Liver (tissue), 3 donors: ENCODE measurements at regions not wholly inside any gene's neighbourhood (a gene's known extent, or its start where the extent isn't known, plus 50 kb on each side); places are given as distances from the start of the nearest gene placed in this dataset.

Source experiments
- EGR1 ChIP-seq, 2 donors: IDR thresholded peaks; 2 replicates each; pipeline ENCODE4 v1.6.1; 2016 to 2018; ENCODE audit warnings: antibody characterized with exemption in 2 of 2, low read depth in 2 of 2
- FOXA2 ChIP-seq: IDR thresholded peaks from 2 replicates; pipeline ENCODE4 v1.6.1; 2016; ENCODE audit warnings: antibody characterized with exemption
- GABPA ChIP-seq, 2 donors: IDR thresholded peaks in 1 of 2; conservative IDR thresholded peaks in 1 of 2; 2 replicates each; pipeline ENCODE4 v1.6.1; 2016; ENCODE audit warnings: antibody characterized with exemption in 2 of 2, mild to moderate bottlenecking in 1 of 2, moderate library complexity in 1 of 2
- JUND ChIP-seq, 2 donors: IDR thresholded peaks; 2 replicates each; pipeline ENCODE4 v1.6.1; 2016; ENCODE audit warnings: antibody characterized with exemption in 2 of 2
- MAX ChIP-seq: IDR thresholded peaks from 2 replicates; pipeline ENCODE4 v1.6.1; 2016; ENCODE audit warnings: antibody characterized with exemption
- SP1 ChIP-seq: IDR thresholded peaks from 2 replicates; pipeline ENCODE4 v1.6.1; 2018; ENCODE audit warnings: antibody characterized with exemption, mild to moderate bottlenecking
- TAF1 ChIP-seq: conservative IDR thresholded peaks from 2 replicates; pipeline ENCODE4 v1.6.1; 2016; ENCODE audit warnings: antibody characterized with exemption, mild to moderate bottlenecking
- TF ChIP-seq, protein P1 (sequence below): fragments of 150-350 bp; IDR thresholded peaks from 2 replicates; pipeline ENCODE4 v1.5.1; 2017; ENCODE audit warnings: improper control_type of control experiment, low read depth, low read length; ENCODE audit not compliant: missing input control
- TF ChIP-seq, protein P2 (sequence below): IDR thresholded peaks from 2 replicates; pipeline ENCODE4 v1.6.1; 2016; ENCODE audit warnings: antibody characterized with exemption, mild to moderate bottlenecking
- TF ChIP-seq, protein P3 (sequence below): IDR thresholded peaks from 2 replicates; pipeline ENCODE4 v1.6.1; 2016; ENCODE audit warnings: antibody characterized with exemption
- donor health status: healthy.
- donor health status: healthy.

GRCh38 chr6:40956936-40957335, 82.1 kb downstream of the UNC5CL start:
- TF ChIP-seq, protein P1, sequence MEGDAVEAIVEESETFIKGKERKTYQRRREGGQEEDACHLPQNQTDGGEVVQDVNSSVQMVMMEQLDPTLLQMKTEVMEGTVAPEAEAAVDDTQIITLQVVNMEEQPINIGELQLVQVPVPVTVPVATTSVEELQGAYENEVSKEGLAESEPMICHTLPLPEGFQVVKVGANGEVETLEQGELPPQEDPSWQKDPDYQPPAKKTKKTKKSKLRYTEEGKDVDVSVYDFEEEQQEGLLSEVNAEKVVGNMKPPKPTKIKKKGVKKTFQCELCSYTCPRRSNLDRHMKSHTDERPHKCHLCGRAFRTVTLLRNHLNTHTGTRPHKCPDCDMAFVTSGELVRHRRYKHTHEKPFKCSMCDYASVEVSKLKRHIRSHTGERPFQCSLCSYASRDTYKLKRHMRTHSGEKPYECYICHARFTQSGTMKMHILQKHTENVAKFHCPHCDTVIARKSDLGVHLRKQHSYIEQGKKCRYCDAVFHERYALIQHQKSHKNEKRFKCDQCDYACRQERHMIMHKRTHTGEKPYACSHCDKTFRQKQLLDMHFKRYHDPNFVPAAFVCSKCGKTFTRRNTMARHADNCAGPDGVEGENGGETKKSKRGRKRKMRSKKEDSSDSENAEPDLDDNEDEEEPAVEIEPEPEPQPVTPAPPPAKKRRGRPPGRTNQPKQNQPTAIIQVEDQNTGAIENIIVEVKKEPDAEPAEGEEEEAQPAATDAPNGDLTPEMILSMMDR = no peak
- TF ChIP-seq JUND (IDR thresholded peaks at IDR 0.05) (no peak), EGR1 (IDR thresholded peaks at IDR 0.05; ENCODE audit: low read depth in 2 of 2) (no peak), MAX (no peak), GABPA (IDR thresholded peaks at IDR 0.05 in 1 of 2, conservative IDR thresholded peaks at IDR 0.05 in 1 of 2) (no peak), FOXA2 (no peak), SP1 (no peak), TAF1 (no peak)
- TF ChIP-seq, protein P2, sequence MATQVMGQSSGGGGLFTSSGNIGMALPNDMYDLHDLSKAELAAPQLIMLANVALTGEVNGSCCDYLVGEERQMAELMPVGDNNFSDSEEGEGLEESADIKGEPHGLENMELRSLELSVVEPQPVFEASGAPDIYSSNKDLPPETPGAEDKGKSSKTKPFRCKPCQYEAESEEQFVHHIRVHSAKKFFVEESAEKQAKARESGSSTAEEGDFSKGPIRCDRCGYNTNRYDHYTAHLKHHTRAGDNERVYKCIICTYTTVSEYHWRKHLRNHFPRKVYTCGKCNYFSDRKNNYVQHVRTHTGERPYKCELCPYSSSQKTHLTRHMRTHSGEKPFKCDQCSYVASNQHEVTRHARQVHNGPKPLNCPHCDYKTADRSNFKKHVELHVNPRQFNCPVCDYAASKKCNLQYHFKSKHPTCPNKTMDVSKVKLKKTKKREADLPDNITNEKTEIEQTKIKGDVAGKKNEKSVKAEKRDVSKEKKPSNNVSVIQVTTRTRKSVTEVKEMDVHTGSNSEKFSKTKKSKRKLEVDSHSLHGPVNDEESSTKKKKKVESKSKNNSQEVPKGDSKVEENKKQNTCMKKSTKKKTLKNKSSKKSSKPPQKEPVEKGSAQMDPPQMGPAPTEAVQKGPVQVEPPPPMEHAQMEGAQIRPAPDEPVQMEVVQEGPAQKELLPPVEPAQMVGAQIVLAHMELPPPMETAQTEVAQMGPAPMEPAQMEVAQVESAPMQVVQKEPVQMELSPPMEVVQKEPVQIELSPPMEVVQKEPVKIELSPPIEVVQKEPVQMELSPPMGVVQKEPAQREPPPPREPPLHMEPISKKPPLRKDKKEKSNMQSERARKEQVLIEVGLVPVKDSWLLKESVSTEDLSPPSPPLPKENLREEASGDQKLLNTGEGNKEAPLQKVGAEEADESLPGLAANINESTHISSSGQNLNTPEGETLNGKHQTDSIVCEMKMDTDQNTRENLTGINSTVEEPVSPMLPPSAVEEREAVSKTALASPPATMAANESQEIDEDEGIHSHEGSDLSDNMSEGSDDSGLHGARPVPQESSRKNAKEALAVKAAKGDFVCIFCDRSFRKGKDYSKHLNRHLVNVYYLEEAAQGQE = no peak
- TF ChIP-seq, protein P3, sequence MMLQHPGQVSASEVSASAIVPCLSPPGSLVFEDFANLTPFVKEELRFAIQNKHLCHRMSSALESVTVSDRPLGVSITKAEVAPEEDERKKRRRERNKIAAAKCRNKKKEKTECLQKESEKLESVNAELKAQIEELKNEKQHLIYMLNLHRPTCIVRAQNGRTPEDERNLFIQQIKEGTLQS = no peak
